GM18858 (cell line): ENCODE measurements at regions not wholly inside any gene's neighbourhood (a gene's known extent, or its start where the extent isn't known, plus 50 kb on each side); places are given as distances from the start of the nearest gene placed in this dataset.

Experiments used
- ATAC-seq: cut with Tn5 transposase; IDR thresholded peaks from one replicate; pipeline ENCODE4 v1.9.1; 2021; ENCODE audit not compliant: unreplicated experiment

GRCh38 chr10:35728341-35728740 lies 86.2 kb upstream of the FZD8 start:
- no peak for ATAC-seq

- no peak for ATAC-seq
Observed at GRCh38 chr10:35726846-35727245, 84.8 kb upstream of the FZD8 start.

- ATAC-seq = no peak
Observed at GRCh38 chr10:35723992-35724391, 81.9 kb upstream of the FZD8 start.

GRCh38 chr10:35723059-35723458 lies 81.0 kb upstream of the FZD8 start:
- no peak for ATAC-seq

GRCh38 chr10:35722636-35723035 lies 80.5 kb upstream of the FZD8 start:
- no peak for ATAC-seq

GRCh38 chr10:35722226-35722625 lies 80.1 kb upstream of the FZD8 start:
- no peak for ATAC-seq

- no peak for ATAC-seq
Observed at GRCh38 chr10:35720366-35720765, 78.3 kb upstream of the FZD8 start.

- ATAC-seq = no peak
Observed at GRCh38 chr10:35716776-35717175, 74.7 kb upstream of the FZD8 start.

GRCh38 chr10:35712486-35712885 lies 70.4 kb upstream of the FZD8 start:
- no peak for ATAC-seq

- ATAC-seq = no peak
Observed at GRCh38 chr10:35711615-35712411, 69.7 kb upstream of the FZD8 start.

- ATAC-seq = no peak
Observed at GRCh38 chr10:35707642-35708425, 65.7 kb upstream of the FZD8 start.

GRCh38 chr10:35706959-35707358 lies 64.9 kb upstream of the FZD8 start:
- no peak for ATAC-seq

- ATAC-seq = no peak
Observed at GRCh38 chr10:35705671-35706070, 63.6 kb upstream of the FZD8 start.

- no peak for ATAC-seq
Observed at GRCh38 chr10:35705051-35705450, 63.0 kb upstream of the FZD8 start.

- no peak for ATAC-seq
Observed at GRCh38 chr10:35704401-35704800, 62.3 kb upstream of the FZD8 start.

- no peak for ATAC-seq
Observed at GRCh38 chr10:35700487-35700882, 58.4 kb upstream of the FZD8 start.

- ATAC-seq = no peak
Observed at GRCh38 chr10:35699848-35700486, 57.9 kb upstream of the FZD8 start.

- ATAC-seq = no peak
Observed at GRCh38 chr10:35696392-35697287, 54.5 kb upstream of the FZD8 start.

- no peak for ATAC-seq
Observed at GRCh38 chr10:35693800-35694199, 51.7 kb upstream of the FZD8 start.
